IPS-11a (cell line): ENCODE measurements at regions not wholly inside any gene's neighbourhood (a gene's known extent, or its start where the extent isn't known, plus 50 kb on each side); places are given as distances from the start of the nearest gene placed in this dataset.

ENCODE experiments used
- H3K4me3 ChIP-seq: one replicate; pipeline ENCODE4 v1.5.1; 2013; ENCODE audit warnings: low read depth, low read length, control low read depth

DNA sequence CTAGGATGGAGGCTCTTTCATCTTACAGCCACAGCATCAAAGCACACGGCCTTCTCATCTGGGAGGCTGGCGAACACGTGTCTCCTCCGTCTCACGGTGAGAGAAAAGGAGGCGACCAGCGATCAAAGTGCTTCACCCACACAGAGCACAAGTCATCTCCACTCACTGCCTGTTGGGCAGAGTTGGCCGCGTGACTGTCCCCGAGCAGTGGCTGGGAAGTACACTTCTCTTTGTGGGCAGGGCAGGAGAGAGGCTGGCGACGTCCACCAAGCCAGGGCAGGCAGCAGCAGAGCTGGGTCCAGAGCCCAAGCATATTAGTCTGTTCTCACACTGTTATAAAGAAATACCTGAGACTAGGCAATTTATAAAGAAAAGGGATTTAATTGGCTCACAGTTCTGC lies 64.1 kb upstream of the FOXC1 start:
- no peak overlapping the region for H3K4me3 ChIP-seq

DNA sequence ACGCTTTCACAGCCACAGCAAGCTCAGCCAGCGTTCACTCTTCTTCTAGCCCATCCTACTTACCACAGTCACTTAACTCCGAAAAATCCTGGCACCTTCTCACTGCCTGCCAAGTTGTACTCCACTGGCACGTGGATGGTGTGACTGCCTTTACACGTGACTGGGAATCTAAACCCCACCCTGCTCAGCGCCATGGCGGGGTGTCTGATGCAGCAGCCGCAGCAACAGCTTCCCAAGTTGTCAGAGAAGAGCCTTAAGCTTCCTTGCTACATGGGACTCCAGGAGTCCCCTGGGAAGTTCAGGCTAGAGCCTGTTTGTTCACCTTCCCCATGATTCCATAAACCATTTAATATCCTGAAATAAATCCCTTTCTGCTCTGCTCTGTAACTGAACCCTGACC lies 61.9 kb upstream of the FOXC1 start:
- H3K4me3 ChIP-seq = no peak overlapping the region

DNA sequence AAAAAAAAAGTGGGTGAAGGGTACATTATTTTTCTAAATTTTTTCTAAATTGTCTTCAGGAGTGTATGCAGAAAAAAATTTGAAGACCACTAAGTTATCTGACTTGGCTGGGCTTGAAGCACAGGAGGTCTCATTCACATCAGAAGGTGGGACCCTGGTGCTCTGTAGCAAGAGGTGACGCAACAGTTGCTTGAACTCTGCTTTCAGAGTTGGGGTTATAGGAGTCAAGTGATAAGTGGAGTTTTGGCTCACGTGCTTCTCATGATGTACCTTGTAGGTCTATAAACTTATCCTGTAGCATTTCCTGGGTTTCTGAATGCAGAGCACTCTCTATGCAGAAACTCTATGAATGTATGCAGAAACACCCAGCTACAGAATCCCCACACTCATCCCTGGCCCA lies 58.5 kb upstream of the FOXC1 start:
- H3K4me3 ChIP-seq = no peak overlapping the region

DNA sequence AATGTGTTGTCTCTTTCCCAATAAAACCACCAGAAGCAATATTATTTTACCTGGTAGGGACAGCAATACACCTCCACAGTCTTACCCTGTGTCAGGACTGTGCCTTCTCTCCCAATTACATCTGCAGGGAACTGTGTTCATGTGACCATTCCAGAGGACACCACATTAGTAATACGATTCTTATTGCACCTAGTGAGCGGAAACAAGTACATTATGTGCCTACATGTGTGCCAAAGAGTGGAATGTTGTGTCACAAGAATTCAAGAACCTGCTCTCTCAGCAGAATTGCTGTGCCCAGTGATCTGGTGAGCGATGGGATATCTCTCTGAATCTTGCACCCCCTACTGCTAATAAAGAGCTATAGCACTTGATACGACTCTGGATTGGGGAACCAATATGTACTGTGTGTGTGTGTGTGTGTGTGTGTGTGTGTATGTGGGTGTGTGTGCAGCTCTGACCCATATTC lies 57.4 kb upstream of the FOXC1 start:
- H3K4me3 ChIP-seq = no peak overlapping the region

DNA sequence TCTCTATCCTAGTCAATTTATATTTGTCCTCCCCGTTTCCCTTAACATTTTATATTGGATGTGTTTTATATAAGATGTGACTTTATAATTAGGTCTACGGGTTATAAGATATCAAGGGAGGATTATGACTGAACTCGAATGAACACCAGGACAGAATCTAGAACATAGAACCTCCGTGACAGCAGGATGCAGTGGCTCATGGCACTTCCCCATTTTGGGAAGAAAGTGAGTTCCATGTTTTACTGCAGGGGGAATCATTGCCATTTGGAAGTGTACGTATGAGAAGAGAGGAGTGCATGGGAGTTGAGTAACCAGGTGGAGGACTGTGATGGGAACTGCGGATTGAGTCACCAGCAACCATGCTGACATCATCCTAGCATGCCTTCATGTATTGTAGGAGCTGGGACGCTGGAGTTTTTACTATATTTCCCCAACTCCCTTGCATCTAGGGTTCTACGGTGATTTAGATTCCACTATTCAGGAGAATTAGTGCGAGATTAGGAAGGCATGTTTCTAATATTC lies 56.1 kb upstream of the FOXC1 start:
- H3K4me3 ChIP-seq = no peak overlapping the region

DNA sequence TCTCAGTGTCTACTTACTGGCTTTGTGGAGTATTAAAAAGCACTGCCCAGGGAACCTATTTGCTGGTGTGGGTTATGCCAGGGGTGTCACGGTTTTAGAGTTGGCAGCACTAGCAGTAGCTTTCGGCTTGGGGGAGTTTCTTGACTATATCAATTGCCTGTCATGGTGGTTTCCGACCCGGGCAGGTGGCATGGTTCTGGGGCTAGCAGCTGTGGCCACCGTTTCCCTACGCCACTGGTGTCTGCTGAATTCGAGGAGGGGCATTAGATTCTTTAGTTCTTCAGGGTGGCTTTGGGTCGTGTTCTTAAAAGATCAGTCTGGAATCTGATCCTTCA lies 55.6 kb upstream of the FOXC1 start:
- no peak overlapping the region for H3K4me3 ChIP-seq

DNA sequence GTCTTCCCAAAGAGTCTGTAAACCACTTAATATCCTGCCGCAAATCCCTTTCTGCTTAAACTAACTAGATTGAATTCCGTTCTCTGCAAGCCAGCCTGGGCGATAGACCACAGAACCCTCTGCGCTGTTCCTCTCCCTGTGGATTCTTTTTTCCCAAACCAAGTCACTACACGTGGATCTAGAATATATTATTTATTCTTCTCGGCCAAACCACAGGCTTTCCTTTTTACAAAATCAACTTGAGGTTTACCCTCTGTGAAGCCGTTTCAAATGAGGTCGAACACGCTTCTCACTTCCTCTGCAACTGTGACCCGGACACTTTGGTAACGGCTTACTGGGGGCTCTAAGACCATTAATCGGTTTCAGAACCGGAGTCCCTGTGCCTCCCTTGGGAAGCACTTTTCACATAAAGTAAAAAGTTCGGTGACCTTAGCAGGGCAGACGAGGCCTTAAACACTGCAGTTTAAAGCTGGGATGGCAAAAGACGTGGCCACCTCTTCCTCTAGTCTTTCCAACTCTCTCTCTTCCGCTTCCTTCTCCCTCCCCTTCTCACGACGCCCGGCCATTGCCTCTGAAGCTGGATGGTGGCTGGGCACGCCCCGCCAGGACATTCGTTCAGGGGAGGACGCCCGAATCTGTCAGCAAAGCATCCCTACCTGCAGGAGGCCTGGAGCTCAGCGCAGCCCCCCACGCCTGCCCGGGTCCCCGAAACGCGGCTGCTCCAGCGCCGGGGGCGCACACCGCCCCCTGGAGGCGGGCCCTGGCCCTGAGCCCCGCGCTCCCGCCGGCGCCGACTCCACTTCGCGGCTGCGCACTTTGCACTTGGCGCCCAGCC lies 55.0 kb upstream of the FOXC1 start:
- H3K4me3 ChIP-seq = peak overlapping the region; percentile 47

DNA sequence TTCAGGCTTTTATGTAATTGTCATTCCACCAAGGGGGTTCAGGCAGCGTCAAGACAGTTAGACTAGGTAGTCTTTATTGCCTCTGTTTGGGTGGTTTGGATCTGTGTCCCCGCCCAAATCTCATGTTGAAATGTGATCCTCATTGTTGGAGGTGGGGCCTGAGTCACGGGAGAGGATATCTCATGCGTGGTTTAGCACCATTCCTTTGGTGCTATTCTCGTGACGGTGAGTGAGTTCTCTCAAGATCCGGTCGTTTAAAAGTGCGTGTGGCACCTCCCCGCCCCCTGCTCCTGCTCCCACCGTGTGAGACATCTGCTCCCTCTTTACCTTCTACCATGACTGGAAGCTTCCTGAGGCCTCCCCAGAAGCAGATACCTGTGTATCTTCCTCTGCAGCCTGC lies 51.3 kb upstream of the FOXC1 start:
- no peak overlapping the region for H3K4me3 ChIP-seq
